ENCODE measurements at regions not wholly inside any gene's neighbourhood (a gene's known extent, or its start where the extent isn't known, plus 50 kb on each side); places are given as distances from the start of the nearest gene placed in this dataset.
"Not testable (repeated sequence)": the region's sequence is repeated elsewhere in the genome, so short reads cannot be mapped to it uniquely, and the experiment has no call there.

GRCh38 chr9:67605113-67605512 lies 253.6 kb upstream of the ANKRD20A1 start:
- RAD21 ChIA-PET (ENCODE audit: low non-redundant PET in 1 of 2, low total read pairs in 2 of 2, uncharacterized antibody in 2 of 2, unreplicated experiment in 2 of 2); H3K27ac ChIP-seq (ENCODE audit: low read depth, low read length); H3K4me2 ChIP-seq (ENCODE audit: low read length); H3K36me3 ChIP-seq (ENCODE audit: control insufficient read depth in 1 of 2, insufficient read depth in 2 of 2, low read length in 2 of 2); H3K4me3 ChIP-seq (replicated peaks in 1 of 2; ENCODE audit: low read depth in 1 of 2, low read length in 2 of 2); DNase-seq (ENCODE audit: low read depth, low spot score); POLR2A ChIA-PET; H3K4me1 ChIP-seq (ENCODE audit: control insufficient read depth in 1 of 2, insufficient read depth in 2 of 2, low read length in 2 of 2); H3K9me2 ChIP-seq (ENCODE audit: insufficient read depth); CTCF ChIA-PET; H4K20me1 ChIP-seq (ENCODE audit: insufficient read depth); intact Hi-C loops (cut with micrococcal nuclease); H3K27me3 ChIP-seq (ENCODE audit: insufficient read depth, low read length); H3K79me2 ChIP-seq (ENCODE audit: insufficient read depth, low read length); ATAC-seq; H3K9ac ChIP-seq (ENCODE audit: low read length); H2AFZ ChIP-seq (ENCODE audit: low read depth, low read length, poor library complexity, severe bottlenecking); BruUV-seq (replicated peaks); H3K9me3 ChIP-seq (ENCODE audit: control insufficient read depth in 1 of 2, insufficient read depth in 1 of 2, low read depth in 1 of 2, low read length in 2 of 2): not testable (repeated sequence)

GRCh38 chr9:67603609-67604008 lies 255.1 kb upstream of the ANKRD20A1 start:
- H3K4me3 ChIP-seq (replicated peaks in 1 of 2; ENCODE audit: low read depth in 1 of 2, low read length in 2 of 2); H3K9ac ChIP-seq (ENCODE audit: low read length); H3K9me3 ChIP-seq (ENCODE audit: control insufficient read depth in 1 of 2, insufficient read depth in 1 of 2, low read depth in 1 of 2, low read length in 2 of 2); RAD21 ChIA-PET (ENCODE audit: low non-redundant PET in 1 of 2, low total read pairs in 2 of 2, uncharacterized antibody in 2 of 2, unreplicated experiment in 2 of 2); H2AFZ ChIP-seq (ENCODE audit: low read depth, low read length, poor library complexity, severe bottlenecking); DNase-seq (ENCODE audit: low read depth, low spot score); H3K27ac ChIP-seq (ENCODE audit: low read depth, low read length); POLR2A ChIA-PET; CTCF ChIA-PET; H3K27me3 ChIP-seq (ENCODE audit: insufficient read depth, low read length); H4K20me1 ChIP-seq (ENCODE audit: insufficient read depth); H3K36me3 ChIP-seq (ENCODE audit: control insufficient read depth in 1 of 2, insufficient read depth in 2 of 2, low read length in 2 of 2); H3K79me2 ChIP-seq (ENCODE audit: insufficient read depth, low read length); ATAC-seq; H3K4me2 ChIP-seq (ENCODE audit: low read length); H3K4me1 ChIP-seq (ENCODE audit: control insufficient read depth in 1 of 2, insufficient read depth in 2 of 2, low read length in 2 of 2); H3K9me2 ChIP-seq (ENCODE audit: insufficient read depth); BruUV-seq (replicated peaks); intact Hi-C loops (cut with micrococcal nuclease): not testable (repeated sequence)

DNA sequence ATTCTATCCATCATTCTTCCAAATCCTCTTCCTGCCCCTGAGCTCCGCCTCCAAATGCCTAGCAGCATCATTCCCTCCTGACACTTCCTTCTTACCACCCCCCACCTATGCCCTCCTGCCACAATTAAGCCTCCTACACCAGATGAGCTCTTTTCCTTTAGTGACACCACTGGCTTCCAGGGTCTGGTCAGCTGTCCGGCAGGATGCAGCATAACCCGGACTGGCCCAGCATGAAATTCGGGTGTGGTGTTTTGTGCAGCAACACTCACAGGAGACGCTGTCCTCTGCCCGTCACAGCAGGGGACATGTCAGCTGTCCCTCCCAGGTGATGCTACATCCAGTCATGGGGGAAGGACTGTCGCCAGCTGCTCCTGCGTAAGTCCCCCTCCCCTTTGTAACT lies 266.3 kb upstream of the ANKRD20A1 start:
- ATAC-seq; H3K79me2 ChIP-seq (ENCODE audit: insufficient read depth, low read length); H3K9me3 ChIP-seq (ENCODE audit: control insufficient read depth in 1 of 2, insufficient read depth in 1 of 2, low read depth in 1 of 2, low read length in 2 of 2); H4K20me1 ChIP-seq (ENCODE audit: insufficient read depth); intact Hi-C loops (cut with micrococcal nuclease); CTCF ChIA-PET; H3K4me1 ChIP-seq (ENCODE audit: control insufficient read depth in 1 of 2, insufficient read depth in 2 of 2, low read length in 2 of 2); H3K27ac ChIP-seq (ENCODE audit: low read depth, low read length); H3K4me3 ChIP-seq (replicated peaks in 1 of 2; ENCODE audit: low read depth in 1 of 2, low read length in 2 of 2); H3K27me3 ChIP-seq (ENCODE audit: insufficient read depth, low read length); H2AFZ ChIP-seq (ENCODE audit: low read depth, low read length, poor library complexity, severe bottlenecking); H3K36me3 ChIP-seq (ENCODE audit: control insufficient read depth in 1 of 2, insufficient read depth in 2 of 2, low read length in 2 of 2); RAD21 ChIA-PET (ENCODE audit: low non-redundant PET in 1 of 2, low total read pairs in 2 of 2, uncharacterized antibody in 2 of 2, unreplicated experiment in 2 of 2); H3K9me2 ChIP-seq (ENCODE audit: insufficient read depth); POLR2A ChIA-PET; H3K9ac ChIP-seq (ENCODE audit: low read length); H3K4me2 ChIP-seq (ENCODE audit: low read length); DNase-seq (ENCODE audit: low read depth, low spot score); BruUV-seq (replicated peaks): not testable (repeated sequence)

- DNase-seq (ENCODE audit: low read depth, low spot score); H3K4me1 ChIP-seq (ENCODE audit: control insufficient read depth in 1 of 2, insufficient read depth in 2 of 2, low read length in 2 of 2); H3K79me2 ChIP-seq (ENCODE audit: insufficient read depth, low read length); H2AFZ ChIP-seq (ENCODE audit: low read depth, low read length, poor library complexity, severe bottlenecking); H4K20me1 ChIP-seq (ENCODE audit: insufficient read depth); H3K9me3 ChIP-seq (ENCODE audit: control insufficient read depth in 1 of 2, insufficient read depth in 1 of 2, low read depth in 1 of 2, low read length in 2 of 2); H3K27ac ChIP-seq (ENCODE audit: low read depth, low read length); intact Hi-C loops (cut with micrococcal nuclease); H3K27me3 ChIP-seq (ENCODE audit: insufficient read depth, low read length); BruUV-seq (replicated peaks); CTCF ChIA-PET; POLR2A ChIA-PET; H3K36me3 ChIP-seq (ENCODE audit: control insufficient read depth in 1 of 2, insufficient read depth in 2 of 2, low read length in 2 of 2); H3K4me3 ChIP-seq (replicated peaks in 1 of 2; ENCODE audit: low read depth in 1 of 2, low read length in 2 of 2); RAD21 ChIA-PET (ENCODE audit: low non-redundant PET in 1 of 2, low total read pairs in 2 of 2, uncharacterized antibody in 2 of 2, unreplicated experiment in 2 of 2); H3K4me2 ChIP-seq (ENCODE audit: low read length); H3K9me2 ChIP-seq (ENCODE audit: insufficient read depth); H3K9ac ChIP-seq (ENCODE audit: low read length): not testable (repeated sequence)
- ATAC-seq, result peak; percentile 78
These were observed 302.9 kb upstream of the ANKRD20A1 start for GRCh38 chr9:67555874-67556273.

- H2AFZ ChIP-seq (ENCODE audit: low read depth, low read length, poor library complexity, severe bottlenecking); H3K9ac ChIP-seq (ENCODE audit: low read length); H3K4me2 ChIP-seq (ENCODE audit: low read length); H4K20me1 ChIP-seq (ENCODE audit: insufficient read depth); H3K36me3 ChIP-seq (ENCODE audit: control insufficient read depth in 1 of 2, insufficient read depth in 2 of 2, low read length in 2 of 2); ATAC-seq; H3K9me2 ChIP-seq (ENCODE audit: insufficient read depth); BruUV-seq (replicated peaks); POLR2A ChIA-PET; H3K4me3 ChIP-seq (replicated peaks in 1 of 2; ENCODE audit: low read depth in 1 of 2, low read length in 2 of 2); H3K4me1 ChIP-seq (ENCODE audit: control insufficient read depth in 1 of 2, insufficient read depth in 2 of 2, low read length in 2 of 2); H3K27ac ChIP-seq (ENCODE audit: low read depth, low read length); H3K9me3 ChIP-seq (ENCODE audit: control insufficient read depth in 1 of 2, insufficient read depth in 1 of 2, low read depth in 1 of 2, low read length in 2 of 2); RAD21 ChIA-PET (ENCODE audit: low non-redundant PET in 1 of 2, low total read pairs in 2 of 2, uncharacterized antibody in 2 of 2, unreplicated experiment in 2 of 2); DNase-seq (ENCODE audit: low read depth, low spot score); H3K27me3 ChIP-seq (ENCODE audit: insufficient read depth, low read length); intact Hi-C loops (cut with micrococcal nuclease); H3K79me2 ChIP-seq (ENCODE audit: insufficient read depth, low read length); CTCF ChIA-PET: not testable (repeated sequence)
These were observed 308.7 kb upstream of the ANKRD20A1 start for GRCh38 chr9:67550044-67550443.

All from HCT116 (cell line).